Activated B cell treated with CpG ODN at 0.5 μM for 24 hours (primary cell): ENCODE measurements at regions not wholly inside any gene's neighbourhood (a gene's known extent, or its start where the extent isn't known, plus 50 kb on each side); places are given as distances from the start of the nearest gene placed in this dataset.

Source experiments
- ATAC-seq: fragments of 200-7000 bp; cut with Tn5 transposase; one replicate; pipeline ENCODE4 v1.10.0; 2021; ENCODE audit warnings: low read depth, mild to moderate bottlenecking, moderate library complexity
- CTCF ChIA-PET: fragments of 350-600 bp; sonication (Branson Sonifier 250); formaldehyde crosslinking; loops from one replicate; lab custom pipeline; 2021; ENCODE audit warnings: antibody characterized with exemption; lab: Charles Lee
- POLR2A ChIA-PET: fragments of 350-600 bp; sonication (Branson Sonifier 250); formaldehyde crosslinking; loops from one replicate; lab custom pipeline; 2021; ENCODE audit warnings: antibody characterized with exemption; lab: Charles Lee
- DNase-seq: peaks from one replicate; pipeline ENCODE4 v3.0.0; 2022
- H3K27ac Mint-ChIP-seq: one replicate; pipeline ENCODE4 v1.8.0; 2020; ENCODE audit warnings: mixed read lengths
- H3K27me3 Mint-ChIP-seq: one replicate; pipeline ENCODE4 v1.8.0; 2021; ENCODE audit warnings: mixed read lengths
- H3K36me3 Mint-ChIP-seq: one replicate; pipeline ENCODE4 v1.8.0; 2021; ENCODE audit warnings: low read depth, mixed read lengths
- H3K4me1 Mint-ChIP-seq: one replicate; pipeline ENCODE4 v1.8.0; 2021; ENCODE audit warnings: mixed read lengths
- H3K4me3 Mint-ChIP-seq: one replicate; pipeline ENCODE4 v1.8.0; 2020; ENCODE audit warnings: mild to moderate bottlenecking, mixed read lengths
- H3K9me3 Mint-ChIP-seq: one replicate; pipeline ENCODE4 v1.8.0; 2020; ENCODE audit warnings: mixed read lengths
- intact Hi-C: fragments of 100-400 bp; cut with micrococcal nuclease; formaldehyde crosslinking; loops from one replicate; pipeline ENCODE4 v1.15.1; 2024
- TF ChIP-seq, protein P1 (sequence below): fragments of 200-600 bp; IDR thresholded peaks from one replicate; pipeline ENCODE4 v1.8.0; 2022; ENCODE audit warnings: antibody characterized with exemption, mild to moderate bottlenecking

DNA sequence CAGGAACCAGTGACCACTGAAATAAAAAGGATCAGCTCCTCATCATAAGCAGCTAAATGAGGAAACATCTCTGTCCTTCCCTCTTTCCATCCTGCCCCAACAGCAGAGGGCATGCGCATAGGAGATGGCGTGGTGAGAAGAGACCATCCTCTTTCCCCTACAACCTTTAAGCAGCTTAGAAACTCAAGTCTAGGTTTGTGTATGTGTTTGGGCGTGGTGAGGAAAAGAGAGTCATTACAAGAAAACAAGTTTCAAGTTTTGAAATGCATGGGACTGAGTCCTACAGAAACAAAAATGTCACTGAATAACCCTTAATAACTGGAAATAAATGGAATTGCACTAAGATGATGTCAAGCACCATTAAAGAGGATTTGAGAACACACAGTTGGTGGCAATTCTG is 96.4 kb upstream of the IL12B start:
- CTCF ChIA-PET: interaction anchor here (0.7 kb wide), 1 partner anchor 15 kb away, joined by 3 read pairs; no protein-coding TSS in a partner anchor
- DNase-seq (no peak), ATAC-seq (peak; percentile 8)
- intact Hi-C loops: loop anchor here (1.0 kb wide), 4 partner anchors 14 to 94 kb away; no protein-coding TSS in a partner anchor
- H3K27me3 Mint-ChIP-seq: no peaks in the 10 kb centered on the region
- no peaks in the 10 kb centered on the region for H3K9me3 Mint-ChIP-seq
- peaks cover 63% of the 10 kb centered on the region for H3K4me1 Mint-ChIP-seq
- H3K36me3 Mint-ChIP-seq: no peaks in the 10 kb centered on the region
- peak overlapping the region; percentile 96 for H3K27ac Mint-ChIP-seq
- POLR2A ChIA-PET: interaction anchor here (0.5 to 4.9 kb wide), 5 partner anchors 12 to 1530 kb away, joined by 3 to 36 read pairs (median 6); no protein-coding TSS in a partner anchor
- TF ChIP-seq, protein P1, sequence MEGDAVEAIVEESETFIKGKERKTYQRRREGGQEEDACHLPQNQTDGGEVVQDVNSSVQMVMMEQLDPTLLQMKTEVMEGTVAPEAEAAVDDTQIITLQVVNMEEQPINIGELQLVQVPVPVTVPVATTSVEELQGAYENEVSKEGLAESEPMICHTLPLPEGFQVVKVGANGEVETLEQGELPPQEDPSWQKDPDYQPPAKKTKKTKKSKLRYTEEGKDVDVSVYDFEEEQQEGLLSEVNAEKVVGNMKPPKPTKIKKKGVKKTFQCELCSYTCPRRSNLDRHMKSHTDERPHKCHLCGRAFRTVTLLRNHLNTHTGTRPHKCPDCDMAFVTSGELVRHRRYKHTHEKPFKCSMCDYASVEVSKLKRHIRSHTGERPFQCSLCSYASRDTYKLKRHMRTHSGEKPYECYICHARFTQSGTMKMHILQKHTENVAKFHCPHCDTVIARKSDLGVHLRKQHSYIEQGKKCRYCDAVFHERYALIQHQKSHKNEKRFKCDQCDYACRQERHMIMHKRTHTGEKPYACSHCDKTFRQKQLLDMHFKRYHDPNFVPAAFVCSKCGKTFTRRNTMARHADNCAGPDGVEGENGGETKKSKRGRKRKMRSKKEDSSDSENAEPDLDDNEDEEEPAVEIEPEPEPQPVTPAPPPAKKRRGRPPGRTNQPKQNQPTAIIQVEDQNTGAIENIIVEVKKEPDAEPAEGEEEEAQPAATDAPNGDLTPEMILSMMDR: no peak
- H3K4me3 Mint-ChIP-seq: peak overlapping the region; percentile 2

DNA sequence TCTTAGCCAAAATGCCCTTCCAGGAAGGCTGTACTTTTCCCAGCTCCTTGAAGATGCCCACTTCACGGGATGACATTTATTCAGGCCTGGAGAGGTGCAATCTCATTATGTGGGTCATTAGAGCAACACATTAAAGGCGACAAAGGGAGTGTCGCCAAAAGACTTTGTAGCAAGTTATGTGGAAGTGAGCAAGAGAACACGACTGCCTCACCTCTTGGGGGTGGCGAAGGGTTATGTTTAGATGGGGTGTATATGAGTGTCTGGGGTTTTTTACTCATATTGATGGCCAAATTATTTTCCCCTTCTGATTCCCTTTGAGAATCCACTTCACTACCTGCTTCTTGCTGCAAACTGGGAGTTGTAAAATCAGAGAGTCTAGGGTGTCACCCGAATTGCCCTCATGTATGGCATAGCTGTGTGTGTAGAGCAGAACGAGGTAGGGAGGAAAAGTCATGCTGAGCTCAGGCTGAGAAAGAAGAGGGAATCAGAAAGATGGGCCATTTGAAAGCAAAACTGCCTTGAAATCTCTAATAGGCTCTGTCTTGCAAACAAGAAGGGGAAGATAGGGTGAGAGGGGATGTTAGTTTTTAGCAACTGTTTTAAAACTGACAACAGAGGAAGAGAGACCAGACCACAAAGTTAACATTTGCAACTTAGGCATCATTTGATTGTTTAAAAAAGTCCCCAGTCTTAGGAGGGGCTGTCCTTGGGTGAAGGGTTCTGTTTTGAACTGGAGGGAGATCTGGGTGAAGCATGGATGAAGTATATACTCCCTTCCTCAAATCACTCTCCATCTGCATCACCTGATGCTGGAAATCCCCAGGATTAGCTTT is 97.1 kb upstream of the IL12B start:
- Mint-ChIP-seq H3K27ac (peak overlapping the region; percentile 96), H3K36me3 (no peaks in the 10 kb centered on the region), H3K27me3 (no peaks in the 10 kb centered on the region), H3K4me1 (peaks cover 64% of the 10 kb centered on the region), H3K4me3 (peak overlapping the region; percentile 76), H3K9me3 (no peaks in the 10 kb centered on the region)
- ChIA-PET POLR2A (interaction anchor here (0.5 to 4.9 kb wide), 11 partner anchors 13 to 1531 kb away, joined by 3 to 36 read pairs (median 6); no protein-coding TSS in a partner anchor), CTCF (interaction anchor here (0.6 to 2.0 kb wide), 5 partner anchors 12 to 560 kb away, joined by 3 to 10 read pairs (median 3); no protein-coding TSS in a partner anchor)
- DNase-seq (no peak), ATAC-seq (peak; percentile 81)
- intact Hi-C loops: loop anchor here (1.0 kb wide), 4 partner anchors 15 to 95 kb away; no protein-coding TSS in a partner anchor
- TF ChIP-seq, protein P1: no peak

DNA sequence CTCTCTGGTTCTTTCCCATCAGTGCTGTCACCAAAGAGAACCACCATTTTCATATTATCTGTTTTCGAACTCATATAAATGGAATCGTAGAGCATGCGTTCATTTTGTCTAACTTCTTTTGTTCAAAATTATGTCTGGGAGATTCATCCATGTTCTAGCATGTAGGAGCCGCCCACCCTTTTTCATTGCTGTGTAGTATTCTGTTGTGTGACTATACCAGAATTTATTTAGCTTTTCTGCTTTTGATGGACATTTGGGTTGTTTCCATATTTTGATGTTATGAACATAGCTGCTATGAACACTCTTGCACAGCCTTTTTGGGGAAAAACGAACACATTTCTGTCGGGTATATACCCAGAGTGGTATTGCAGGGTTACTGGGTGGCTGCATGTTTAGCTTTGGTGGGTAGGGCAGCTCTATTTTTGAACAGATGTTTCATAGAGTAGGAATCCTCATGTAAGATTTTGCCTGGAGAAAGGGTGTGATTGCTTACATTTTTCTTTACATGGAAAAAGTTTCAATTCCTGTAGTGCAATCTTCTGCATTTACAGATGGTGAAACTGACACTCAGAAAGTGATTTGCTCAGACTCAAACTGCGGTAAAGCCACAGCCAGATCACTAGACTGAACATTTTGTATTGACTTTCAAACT is 100.2 kb upstream of the IL12B start:
- TF ChIP-seq, protein P1: no peak
- ChIA-PET POLR2A (interaction anchor here (0.8 to 1.4 kb wide), 2 partner anchors 25 to 98 kb away, joined by 3 to 5 read pairs; no protein-coding TSS in a partner anchor), CTCF (no interaction called here)
- peak overlapping the region; percentile 42 for H3K4me3 Mint-ChIP-seq
- H3K27me3 Mint-ChIP-seq: no peaks in the 10 kb centered on the region
- ATAC-seq (no peak), DNase-seq (no peak)
- peaks cover 56% of the 10 kb centered on the region for H3K4me1 Mint-ChIP-seq
- intact Hi-C loops: no loop called here
- no peaks in the 10 kb centered on the region for H3K36me3 Mint-ChIP-seq
- H3K27ac Mint-ChIP-seq: peak overlapping the region; percentile 46
- no peaks in the 10 kb centered on the region for H3K9me3 Mint-ChIP-seq

DNA sequence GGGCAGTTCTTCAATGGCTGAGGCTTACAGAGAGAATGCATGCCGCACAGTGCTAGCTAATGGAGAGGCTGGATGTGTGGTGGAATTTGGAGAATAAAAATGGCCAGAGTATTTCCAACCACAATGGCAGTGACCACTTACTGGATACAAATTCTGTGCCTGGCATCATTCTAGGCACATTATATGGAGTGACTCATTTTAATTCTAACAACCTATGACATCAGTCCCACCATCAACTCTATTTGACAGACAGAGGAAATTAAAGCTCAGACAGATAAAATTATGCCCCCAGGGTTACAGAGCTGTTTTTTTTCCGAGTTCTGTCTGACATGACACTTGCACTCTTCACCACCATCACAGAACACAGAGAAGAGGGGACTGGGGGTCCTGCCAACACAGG is 105.6 kb upstream of the IL12B start:
- Mint-ChIP-seq H3K27ac (no peak overlapping the region), H3K9me3 (no peaks in the 10 kb centered on the region), H3K36me3 (no peaks in the 10 kb centered on the region), H3K4me3 (no peak overlapping the region), H3K4me1 (peaks cover 17% of the 10 kb centered on the region), H3K27me3 (no peaks in the 10 kb centered on the region)
- intact Hi-C loops: no loop called here
- ATAC-seq: no peak
- POLR2A ChIA-PET: no interaction called here
- TF ChIP-seq, protein P1: no peak
- CTCF ChIA-PET: no interaction called here
- DNase-seq: no peak

DNA sequence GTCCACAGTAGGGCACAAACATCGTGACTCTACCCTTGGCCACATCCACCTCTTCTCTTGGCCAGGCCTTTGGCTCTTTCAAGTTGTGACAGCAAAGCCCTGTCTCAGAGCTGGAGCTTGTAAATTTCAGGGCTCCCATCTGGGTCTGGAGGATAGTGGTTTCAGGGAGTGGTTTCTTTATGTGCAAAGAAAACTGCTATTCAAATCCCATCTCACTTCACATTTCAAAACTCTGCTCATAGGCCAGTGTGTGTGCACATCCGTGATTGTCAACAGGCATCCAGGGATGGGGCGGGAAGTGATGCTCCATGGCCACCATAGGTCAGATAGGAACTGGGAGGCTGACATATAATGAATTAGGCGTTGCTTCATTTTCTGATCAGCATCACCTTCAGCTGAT is 107.8 kb upstream of the IL12B start:
- TF ChIP-seq, protein P1: no peak
- Mint-ChIP-seq H3K4me3 (no peak overlapping the region), H3K36me3 (no peaks in the 10 kb centered on the region), H3K27me3 (no peaks in the 10 kb centered on the region), H3K9me3 (no peaks in the 10 kb centered on the region), H3K4me1 (peaks cover 8% of the 10 kb centered on the region), H3K27ac (no peak overlapping the region)
- ChIA-PET CTCF (interaction anchor here (1.0 kb wide), 1 partner anchor 550 kb away, joined by 3 read pairs; no protein-coding TSS in a partner anchor), POLR2A (no interaction called here)
- DNase-seq: no peak
- no peak for ATAC-seq
- intact Hi-C loops: no loop called here
